Gastroesophageal sphincter (tissue), 3 donors: ENCODE measurements at regions not wholly inside any gene's neighbourhood (a gene's known extent, or its start where the extent isn't known, plus 50 kb on each side); places are given as distances from the start of the nearest gene placed in this dataset.

Experiments used
- CTCF ChIP-seq, 4 experiments: fragments of 200-600 bp in 2 of 4; fragments of 450-650 bp in 2 of 4; sonication (generic) in 1 of 4; IDR thresholded peaks; one replicate each; pipeline ENCODE4 v1.5.1; 2017 to 2019; ENCODE audit warnings: antibody characterized with exemption in 4 of 4, mild to moderate bottlenecking in 2 of 4, moderate library complexity in 2 of 4
- POLR2AphosphoS5 ChIP-seq: sonication (generic); formaldehyde crosslinking; IDR thresholded peaks from one replicate; pipeline ENCODE4 v1.6.1; 2017; ENCODE audit warnings: antibody characterized with exemption

- no peak for TF ChIP-seq CTCF (IDR thresholded peaks at IDR 0.05)
- TF ChIP-seq POLR2AphosphoS5 = no peak
Observed at GRCh38 chr5:136458481-136458880, 93.1 kb upstream of the TRPC7 start.
